Ovary (tissue), 7 donors: ENCODE measurements at regions not wholly inside any gene's neighbourhood (a gene's known extent, or its start where the extent isn't known, plus 50 kb on each side); places are given as distances from the start of the nearest gene placed in this dataset.

Experiments used
- DNase-seq, 5 donors: peaks; one replicate each; pipeline ENCODE4 v3.0.0-alpha.2; 2019 to 2020
- H3K27ac ChIP-seq, 2 donors: fragments of 200-600 bp; one replicate each; pipeline versions ENCODE4 v1.5.1 to v1.8.0; 2019 to 2022
- H3K27me3 ChIP-seq: fragments of 200-600 bp; one replicate; pipeline ENCODE4 v1.8.0; 2022
- H3K36me3 ChIP-seq: fragments of 200-600 bp; sonication (generic); one replicate; pipeline ENCODE4 v1.5.1; 2019
- H3K4me1 ChIP-seq: one replicate; pipeline ENCODE4 v1.8.1; 2013; ENCODE audit warnings: mild to moderate bottlenecking, moderate library complexity; ENCODE audit not compliant: insufficient read depth
- H3K4me3 ChIP-seq: fragments of 200-600 bp; sonication (generic); one replicate; pipeline ENCODE4 v1.5.1; 2017
- H3K9me3 ChIP-seq, 2 donors: fragments of 200-600 bp in 1 of 2; sonication (generic) in 1 of 2; one replicate each; pipeline versions ENCODE4 v1.5.1 to v1.8.1; 2013 to 2019; ENCODE audit warnings: mild to moderate bottlenecking in 1 of 2, moderate library complexity in 1 of 2
- CTCF ChIP-seq, 3 donors: fragments of 450-650 bp in 2 of 3; fragments of 200-600 bp in 1 of 3; IDR thresholded peaks; one replicate each; pipeline versions ENCODE4 v1.5.1 to v1.8.0; 2016 to 2022; ENCODE audit warnings: antibody characterized with exemption in 3 of 3, mild to moderate bottlenecking in 1 of 3
- EP300 ChIP-seq: sonication (generic); formaldehyde crosslinking; IDR thresholded peaks from one replicate; pipeline ENCODE4 v1.6.1; 2017; ENCODE audit warnings: antibody characterized with exemption
- POLR2A ChIP-seq: fragments of 450-650 bp; IDR thresholded peaks from one replicate; pipeline ENCODE4 v1.6.1; 2017; ENCODE audit warnings: antibody characterized with exemption, mild to moderate bottlenecking, moderate library complexity
- WGBS, 3 donors: extraction: QIAGEN DNeasy Blood & Tissue Kit in 1 of 3; methylation state at CpG; one replicate each; pipeline versions ENCODE4 v1.1.5 to v1.1.7; 2013 to 2017; 5-methylcytosine and 5-hydroxymethylcytosine counted together
- intact Hi-C, 4 donors: fragments of 100-400 bp; cut with DNase I; formaldehyde crosslinking; loops; one replicate each; pipeline versions ENCODE4 v1.11.0 to v1.15.1; 2022 to 2023
- donor health status: DM: no; HTN: no; CAD: no; lungs with moderate emphysema.
- donor health status: DM: no; HTN: no; CAD: no.
- donor health status: Bipolar disorder and iron deficiency.
- donor health status: DM: no; HTN: no; CAD: no.
- donor health status: DM: yes; HTN: yes; CAD: no.

- Histone ChIP-seq H3K27ac (no peak overlapping the region), H3K9me3 (no peaks in the 10 kb centered on the region), H3K27me3 (no peaks in the 10 kb centered on the region), H3K4me1 (no peaks in the 10 kb centered on the region), H3K4me3 (no peak overlapping the region), H3K36me3 (no peaks in the 10 kb centered on the region)
- DNase-seq, result no peak
- 37 to 55% (median 44%) methylated on average over 2 of the region's 2 CpGs for WGBS, 3 donors
- no peak for TF ChIP-seq CTCF (IDR thresholded peaks at IDR 0.05)
- no peak for TF ChIP-seq EP300
- TF ChIP-seq POLR2A, result no peak
- intact Hi-C loops, result no loop called here
Observed at GRCh38 chr1:34425785-34426184, 249.1 kb downstream of the C1orf94 start.

- intact Hi-C loops, result no loop called here
- no peaks in the 10 kb centered on the region for H3K4me1 ChIP-seq
- H3K36me3 ChIP-seq, result no peaks in the 10 kb centered on the region
- H3K9me3 ChIP-seq, result no peaks in the 10 kb centered on the region
- DNase-seq, result no peak
- H3K4me3 ChIP-seq, result no peak overlapping the region
- TF ChIP-seq CTCF (IDR thresholded peaks at IDR 0.05), result no peak
- no peak for TF ChIP-seq EP300
- TF ChIP-seq POLR2A, result no peak
- no peak overlapping the region for H3K27ac ChIP-seq
- no peaks in the 10 kb centered on the region for H3K27me3 ChIP-seq
Observed at GRCh38 chr1:34426325-34426896, 249.7 kb downstream of the C1orf94 start.

GRCh38 chr1:34427170-34427569 lies 250.5 kb downstream of the C1orf94 start:
- Histone ChIP-seq H3K4me1 (no peaks in the 10 kb centered on the region), H3K4me3 (no peak overlapping the region), H3K36me3 (no peaks in the 10 kb centered on the region), H3K9me3 (no peaks in the 10 kb centered on the region), H3K27me3 (no peaks in the 10 kb centered on the region), H3K27ac (no peak overlapping the region)
- intact Hi-C loops, result no loop called here
- TF ChIP-seq POLR2A, result no peak
- TF ChIP-seq CTCF (IDR thresholded peaks at IDR 0.05), result no peak
- no peak for TF ChIP-seq EP300
- DNase-seq, result no peak
- 88 to 91% (median 90%) methylated on average over 4 of the region's 4 CpGs for WGBS, 3 donors

DNA sequence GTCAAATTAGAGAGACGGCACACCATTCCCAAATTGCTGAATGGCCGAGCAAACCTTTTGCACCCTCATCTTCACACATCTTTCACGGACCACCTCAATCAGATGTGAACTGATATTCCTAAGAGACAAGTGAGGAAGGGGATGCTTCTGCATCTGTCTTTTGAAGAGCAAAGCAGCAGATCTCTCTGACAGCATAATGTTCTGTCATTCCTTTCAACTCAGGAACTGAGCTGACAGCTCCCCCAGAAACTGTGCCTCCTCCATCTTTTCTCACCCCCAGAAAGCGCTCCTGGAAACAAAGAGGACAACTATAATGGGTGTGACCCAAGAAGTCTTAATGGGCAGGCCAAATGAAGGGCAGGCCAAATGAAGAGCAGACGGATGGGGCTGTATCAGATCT lies 256.4 kb downstream of the C1orf94 start:
- no peak for TF ChIP-seq POLR2A
- no peak for TF ChIP-seq EP300
- TF ChIP-seq CTCF (IDR thresholded peaks at IDR 0.05), result no peak
- Histone ChIP-seq H3K4me3 (no peak overlapping the region), H3K9me3 (no peaks in the 10 kb centered on the region), H3K4me1 (no peaks in the 10 kb centered on the region), H3K27ac (no peak overlapping the region), H3K27me3 (no peaks in the 10 kb centered on the region), H3K36me3 (no peaks in the 10 kb centered on the region)
- no peak for DNase-seq
- intact Hi-C loops, result no loop called here
- WGBS, 3 donors, result 77 to 87% (median 77%) methylated on average over 5 of the region's 5 CpGs
